Sigmoid colon (tissue), 6 donors: ENCODE measurements at regions not wholly inside any gene's neighbourhood (a gene's known extent, or its start where the extent isn't known, plus 50 kb on each side); places are given as distances from the start of the nearest gene placed in this dataset.

Experiments used
- DNase-seq: peaks from one replicate; pipeline ENCODE4 v3.0.0-alpha.2; 2019
- H3K27ac ChIP-seq, 4 donors: fragments of 200-600 bp; sonication (generic); one replicate each; pipeline ENCODE4 v1.5.1; 2016 to 2019; ENCODE audit warnings: mild to moderate bottlenecking in 1 of 4
- H3K27me3 ChIP-seq, 3 donors: fragments of 200-600 bp; sonication (generic); one replicate each; pipeline ENCODE4 v1.5.1; 2019; ENCODE audit warnings: mild to moderate bottlenecking in 1 of 3
- H3K36me3 ChIP-seq, 4 donors: fragments of 200-600 bp; sonication (generic); one replicate each; pipeline ENCODE4 v1.5.1; 2016 to 2019
- H3K4me1 ChIP-seq, 4 donors: fragments of 200-600 bp; sonication (generic); one replicate each; pipeline ENCODE4 v1.5.1; 2017 to 2019
- H3K4me3 ChIP-seq, 4 donors: fragments of 200-600 bp; sonication (generic); one replicate each; pipeline ENCODE4 v1.5.1; 2017 to 2019; ENCODE audit warnings: mild to moderate bottlenecking in 2 of 4, moderate library complexity in 1 of 4
- H3K9me3 ChIP-seq, 4 donors: fragments of 200-600 bp in 3 of 4; sonication (generic) in 3 of 4; one replicate each; pipeline versions ENCODE4 v1.5.1 to v1.6.1; 2013 to 2019
- EP300 ChIP-seq, 4 donors: sonication (generic); formaldehyde crosslinking; IDR thresholded peaks; one replicate each; pipeline ENCODE4 v1.6.1; 2017; ENCODE audit warnings: antibody characterized with exemption in 4 of 4
- POLR2A ChIP-seq, 2 donors: fragments of 450-650 bp; IDR thresholded peaks; one replicate each; pipeline ENCODE4 v1.6.1; 2016; ENCODE audit warnings: antibody characterized with exemption in 2 of 2, mild to moderate bottlenecking in 2 of 2, moderate library complexity in 2 of 2
- POLR2AphosphoS5 ChIP-seq, 4 donors: sonication (generic); formaldehyde crosslinking; IDR thresholded peaks; one replicate each; pipeline ENCODE4 v1.6.1; 2017; ENCODE audit warnings: antibody characterized with exemption in 4 of 4
- WGBS, 2 donors: extraction: QIAGEN DNeasy Blood & Tissue Kit; methylation state at CpG; one replicate each; pipeline ENCODE4 v1.1.7; 2013; 5-methylcytosine and 5-hydroxymethylcytosine counted together
- intact Hi-C: fragments of 100-400 bp; cut with DNase I; formaldehyde crosslinking; loops from one replicate; pipeline ENCODE4 v1.15.1; 2023
- TF ChIP-seq, protein P1 (sequence below), 4 experiments: fragments of 450-650 bp in 3 of 4; fragments of 200-600 bp in 1 of 4; IDR thresholded peaks; one replicate each; pipeline ENCODE4 v1.5.1; 2016 to 2019; ENCODE audit warnings: antibody characterized with exemption in 4 of 4, mild to moderate bottlenecking in 3 of 4, moderate library complexity in 2 of 4
- donor health status: healthy with polysubstance abuse.
- donor health status: healthy.

GRCh38 chrX:25941559-25942250, 196.4 kb upstream of the MAGEB18 start:
- Histone ChIP-seq H3K9me3 (no peaks in the 10 kb centered on the region), H3K27ac (no peak overlapping the region), H3K4me1 (no peaks in the 10 kb centered on the region), H3K36me3 (no peaks in the 10 kb centered on the region), H3K27me3 (no peaks in the 10 kb centered on the region), H3K4me3 (no peak overlapping the region)
- intact Hi-C loops = no loop called here
- WGBS, 2 donors = 69 to 76% methylated on average over 4 of the region's 4 CpGs
- no peak for DNase-seq
- TF ChIP-seq POLR2AphosphoS5 (IDR thresholded peaks at IDR 0.05) = no peak
- no peak for TF ChIP-seq EP300 (IDR thresholded peaks at IDR 0.05)
- TF ChIP-seq, protein P1, sequence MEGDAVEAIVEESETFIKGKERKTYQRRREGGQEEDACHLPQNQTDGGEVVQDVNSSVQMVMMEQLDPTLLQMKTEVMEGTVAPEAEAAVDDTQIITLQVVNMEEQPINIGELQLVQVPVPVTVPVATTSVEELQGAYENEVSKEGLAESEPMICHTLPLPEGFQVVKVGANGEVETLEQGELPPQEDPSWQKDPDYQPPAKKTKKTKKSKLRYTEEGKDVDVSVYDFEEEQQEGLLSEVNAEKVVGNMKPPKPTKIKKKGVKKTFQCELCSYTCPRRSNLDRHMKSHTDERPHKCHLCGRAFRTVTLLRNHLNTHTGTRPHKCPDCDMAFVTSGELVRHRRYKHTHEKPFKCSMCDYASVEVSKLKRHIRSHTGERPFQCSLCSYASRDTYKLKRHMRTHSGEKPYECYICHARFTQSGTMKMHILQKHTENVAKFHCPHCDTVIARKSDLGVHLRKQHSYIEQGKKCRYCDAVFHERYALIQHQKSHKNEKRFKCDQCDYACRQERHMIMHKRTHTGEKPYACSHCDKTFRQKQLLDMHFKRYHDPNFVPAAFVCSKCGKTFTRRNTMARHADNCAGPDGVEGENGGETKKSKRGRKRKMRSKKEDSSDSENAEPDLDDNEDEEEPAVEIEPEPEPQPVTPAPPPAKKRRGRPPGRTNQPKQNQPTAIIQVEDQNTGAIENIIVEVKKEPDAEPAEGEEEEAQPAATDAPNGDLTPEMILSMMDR (IDR thresholded peaks at IDR 0.05) = no peak
- no peak for TF ChIP-seq POLR2A (IDR thresholded peaks at IDR 0.05)

GRCh38 chrX:25968920-25969319, 169.2 kb upstream of the MAGEB18 start:
- H3K9me3 ChIP-seq = no peaks in the 10 kb centered on the region
- 47 to 57% methylated on average over 12 of the region's 12 CpGs for WGBS, 2 donors
- no peaks in the 10 kb centered on the region for H3K4me1 ChIP-seq
- TF ChIP-seq POLR2AphosphoS5 (IDR thresholded peaks at IDR 0.05) (no peak), EP300 (IDR thresholded peaks at IDR 0.05) (no peak), POLR2A (IDR thresholded peaks at IDR 0.05) (no peak)
- TF ChIP-seq, protein P1 (IDR thresholded peaks at IDR 0.05) = no peak
- H3K36me3 ChIP-seq = no peaks in the 10 kb centered on the region
- no peak for DNase-seq
- no peak overlapping the region for H3K27ac ChIP-seq
- H3K27me3 ChIP-seq = no peaks in the 10 kb centered on the region
- intact Hi-C loops = no loop called here
- H3K4me3 ChIP-seq = no peak overlapping the region

DNA sequence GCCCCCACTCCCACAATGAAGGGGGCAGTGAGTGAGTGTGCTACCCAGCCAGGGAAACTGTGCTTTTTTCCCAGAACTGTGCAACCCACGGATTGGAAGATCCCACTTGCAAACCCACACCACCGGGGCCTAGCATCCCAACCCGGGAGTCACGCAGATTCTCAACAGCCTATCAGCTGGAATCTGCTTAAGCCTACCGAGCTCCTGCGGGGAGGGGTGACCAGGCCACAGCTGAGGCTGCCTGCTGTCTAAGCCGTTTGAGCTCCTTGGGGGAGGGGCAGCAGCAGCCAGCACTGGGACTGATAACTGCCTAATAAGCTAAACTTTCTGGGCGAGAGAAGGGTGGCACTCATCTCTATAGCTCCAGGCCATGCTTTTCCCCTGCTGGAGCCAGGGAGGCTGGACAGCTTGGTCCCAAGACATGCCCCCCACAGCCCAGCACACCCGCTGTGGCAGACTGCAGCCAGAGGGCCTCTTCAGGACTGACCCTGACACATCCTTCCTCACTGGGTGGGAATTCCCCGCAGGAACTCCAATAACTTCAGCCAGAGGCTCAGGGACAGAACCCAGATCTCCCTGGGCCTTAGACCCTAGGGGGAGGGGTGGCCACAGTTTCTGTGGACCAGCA, 161.3 kb upstream of the MAGEB18 start:
- no peak overlapping the region for H3K4me3 ChIP-seq
- 58 to 65% methylated on average over 10 of the region's 10 CpGs for WGBS, 2 donors
- TF ChIP-seq EP300 (IDR thresholded peaks at IDR 0.05) = no peak
- no peak for TF ChIP-seq POLR2A (IDR thresholded peaks at IDR 0.05)
- no peak for TF ChIP-seq POLR2AphosphoS5 (IDR thresholded peaks at IDR 0.05)
- TF ChIP-seq, protein P1 (IDR thresholded peaks at IDR 0.05) = no peak

DNA sequence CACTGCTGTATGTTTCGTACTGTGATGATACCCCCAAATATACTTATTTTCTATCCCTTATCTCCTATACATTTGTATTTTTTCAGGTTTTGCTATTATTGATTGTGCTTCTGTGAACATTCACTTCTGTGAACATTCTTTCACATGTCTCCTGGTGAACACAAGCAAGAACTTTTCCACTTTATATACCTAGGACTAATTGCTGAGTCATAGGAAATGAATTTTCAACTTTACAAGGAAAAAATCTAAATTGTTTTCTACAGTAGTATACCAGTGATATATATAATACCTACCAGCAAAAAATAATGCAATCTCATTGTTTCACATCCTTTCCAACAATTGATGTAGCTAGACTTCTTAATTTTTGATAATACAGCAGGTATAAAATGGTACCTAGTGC, 139.5 kb upstream of the MAGEB18 start:
- no peaks in the 10 kb centered on the region for H3K9me3 ChIP-seq
- intact Hi-C loops = no loop called here
- H3K4me3 ChIP-seq = no peak overlapping the region
- TF ChIP-seq POLR2A (IDR thresholded peaks at IDR 0.05) = no peak
- no peak for TF ChIP-seq EP300 (IDR thresholded peaks at IDR 0.05)
- no peak for TF ChIP-seq POLR2AphosphoS5 (IDR thresholded peaks at IDR 0.05)
- TF ChIP-seq, protein P1 (IDR thresholded peaks at IDR 0.05) = no peak
- DNase-seq = no peak
- no peaks in the 10 kb centered on the region for H3K4me1 ChIP-seq
- no peaks in the 10 kb centered on the region for H3K27me3 ChIP-seq
- no peaks in the 10 kb centered on the region for H3K36me3 ChIP-seq
- no peak overlapping the region for H3K27ac ChIP-seq
- 88 to 100% methylated on average over 1 of the region's 1 CpG for WGBS, 2 donors

More for the DNA sequence above, 161.3 kb upstream of the MAGEB18 start:
- intact Hi-C loops = no loop called here
- Histone ChIP-seq H3K9me3 (no peaks in the 10 kb centered on the region), H3K4me1 (no peaks in the 10 kb centered on the region), H3K27me3 (no peaks in the 10 kb centered on the region), H3K27ac (no peak overlapping the region), H3K36me3 (no peaks in the 10 kb centered on the region)
- no peak for DNase-seq
